B cell (primary cell): ENCODE measurements at regions not wholly inside any gene's neighbourhood (a gene's known extent, or its start where the extent isn't known, plus 50 kb on each side); places are given as distances from the start of the nearest gene placed in this dataset.
A peak's percentile ranks its signal among the peaks of the same experiment; 100 is the strongest.

Experiments used
- ATAC-seq: fragments of 200-7000 bp; cut with Tn5 transposase; one replicate; pipeline ENCODE4 v1.10.0; 2021; ENCODE audit warnings: low read depth, mild to moderate bottlenecking, moderate number of reproducible peaks, moderate library complexity
- CTCF ChIA-PET: fragments of 350-600 bp; sonication (Branson Sonifier 250); formaldehyde crosslinking; loops from one replicate; lab custom pipeline; 2021; ENCODE audit warnings: antibody characterized with exemption, inconsistent platforms; lab: Charles Lee
- POLR2A ChIA-PET: fragments of 350-600 bp; sonication (Branson Sonifier 250); formaldehyde crosslinking; loops from one replicate; lab custom pipeline; 2021; ENCODE audit warnings: antibody characterized with exemption; lab: Charles Lee
- DNase-seq: peaks from one replicate; pipeline ENCODE4 v3.0.0; 2013
- H2AFZ ChIP-seq: 2 replicates; pipeline ENCODE4 v1.6.1; 2012; ENCODE audit warnings: mild to moderate bottlenecking, low read depth, low read length; ENCODE audit not compliant: insufficient read depth, poor library complexity, severe bottlenecking
- H3K27ac ChIP-seq, 2 donors: 1 replicate in 1 of 2; 2 replicates in 1 of 2; pipeline ENCODE4 v1.5.1; 2012 to 2013; ENCODE audit warnings: low read length in 2 of 2, mild to moderate bottlenecking in 2 of 2, moderate library complexity in 1 of 2
- H3K27me3 ChIP-seq, 4 experiments: fragments of 200-600 bp in 1 of 4; sonication (generic) in 1 of 4; replicated peaks in 1 of 4; 1 replicate in 2 of 4; 2 replicates in 2 of 4; pipeline versions ENCODE4 v1.6.1 to v1.7.0; 2013 to 2016; ENCODE audit warnings: low read length in 3 of 4, mild to moderate bottlenecking in 2 of 4, mixed read lengths in 1 of 4, moderate library complexity in 1 of 4; ENCODE audit not compliant: insufficient read depth in 4 of 4, control insufficient read depth in 3 of 4; ENCODE audit errors: control extremely low read depth in 1 of 4
- H3K36me3 ChIP-seq, 2 experiments: replicated peaks in 1 of 2; 1 replicate in 1 of 2; 2 replicates in 1 of 2; pipeline versions ENCODE4 v1.6.1 to v1.7.1; 2013; ENCODE audit warnings: low read length in 1 of 2; ENCODE audit not compliant: insufficient read depth in 2 of 2, control insufficient read depth in 1 of 2; ENCODE audit errors: control extremely low read depth in 1 of 2, extremely low read depth in 1 of 2
- H3K4me1 ChIP-seq, 2 donors: fragments of 200-600 bp in 1 of 2; sonication (generic) in 1 of 2; 1 replicate in 1 of 2; 2 replicates in 1 of 2; pipeline versions ENCODE4 v1.5.1 to v1.6.1; 2013 to 2017; ENCODE audit warnings: low read length in 2 of 2; ENCODE audit not compliant: control insufficient read depth in 2 of 2, insufficient read depth in 2 of 2
- H3K4me2 ChIP-seq: replicated peaks from 2 replicates; pipeline ENCODE3; 2012; ENCODE audit warnings: mild to moderate bottlenecking, low read depth, low read length; ENCODE audit not compliant: poor library complexity, severe bottlenecking
- H3K4me3 ChIP-seq, 5 experiments: fragments of 200-600 bp in 1 of 5; sonication (generic) in 1 of 5; 1 replicate in 3 of 5; 2 replicates in 2 of 5; pipeline versions ENCODE4 v1.5.1 to v1.7.0; 2011 to 2016; ENCODE audit warnings: low read length in 4 of 5, mild to moderate bottlenecking in 4 of 5, low read depth in 2 of 5, control low read depth in 1 of 5, moderate library complexity in 1 of 5; ENCODE audit not compliant: insufficient read depth in 1 of 5; ENCODE audit errors: control extremely low read depth in 1 of 5, extremely low read depth in 1 of 5
- H3K79me2 ChIP-seq: fragments of 200-600 bp; sonication (generic); one replicate; pipeline ENCODE4 v1.6.0; 2016; ENCODE audit warnings: low read length; ENCODE audit not compliant: control insufficient read depth, insufficient read depth
- H3K9ac ChIP-seq: fragments of 200-600 bp; sonication (generic); 2 replicates; pipeline ENCODE4 v1.6.1; 2017; ENCODE audit warnings: mild to moderate bottlenecking, low read length, moderate library complexity
- H3K9me3 ChIP-seq, 3 donors: one replicate each; pipeline versions ENCODE4 v1.6.1 to v1.7.1; 2013; ENCODE audit warnings: low read length in 2 of 3; ENCODE audit not compliant: control insufficient read depth in 2 of 3, insufficient read depth in 1 of 3; ENCODE audit errors: control extremely low read depth in 1 of 3
- H4K20me1 ChIP-seq: 2 replicates; pipeline ENCODE4 v1.6.0; 2012; ENCODE audit warnings: mild to moderate bottlenecking, low read length; ENCODE audit not compliant: insufficient read depth, control insufficient read depth, poor library complexity, severe bottlenecking
- H3K27ac Mint-ChIP-seq: one replicate; pipeline ENCODE4 v1.8.0; 2021; ENCODE audit warnings: mixed read lengths
- H3K27me3 Mint-ChIP-seq: one replicate; pipeline ENCODE4 v1.8.0; 2021; ENCODE audit warnings: mixed read lengths
- H3K4me1 Mint-ChIP-seq: one replicate; pipeline ENCODE4 v1.8.0; 2021; ENCODE audit warnings: mixed read lengths
- H3K4me3 Mint-ChIP-seq: one replicate; pipeline ENCODE4 v1.8.0; 2021; ENCODE audit warnings: mixed read lengths
- H3K9me3 Mint-ChIP-seq: one replicate; pipeline ENCODE4 v1.8.0; 2022; ENCODE audit warnings: mixed read lengths; ENCODE audit not compliant: insufficient read depth
- EZH2 ChIP-seq: IDR thresholded peaks from 2 replicates; pipeline ENCODE4 v1.6.1; 2012; ENCODE audit warnings: borderline replicate concordance, low read depth, mild to moderate bottlenecking, moderate library complexity, low read length; ENCODE audit not compliant: insufficient read depth, poor library complexity, severe bottlenecking
- WGBS: methylation state at CpG from one replicate; pipeline ENCODE4 v1.1.5; 2013; ENCODE audit warnings: missing lambda C conversion rate; ENCODE audit not compliant: insufficient coverage; 5-methylcytosine and 5-hydroxymethylcytosine counted together
- intact Hi-C: fragments of 100-400 bp; cut with micrococcal nuclease; formaldehyde crosslinking; loops from one replicate; pipeline ENCODE4 v1.10.0; 2022
- TF ChIP-seq, protein P1 (sequence below): fragments of 200-600 bp; IDR thresholded peaks from one replicate; pipeline ENCODE4 v1.8.0; 2022; ENCODE audit warnings: antibody characterized with exemption, mild to moderate bottlenecking

DNA sequence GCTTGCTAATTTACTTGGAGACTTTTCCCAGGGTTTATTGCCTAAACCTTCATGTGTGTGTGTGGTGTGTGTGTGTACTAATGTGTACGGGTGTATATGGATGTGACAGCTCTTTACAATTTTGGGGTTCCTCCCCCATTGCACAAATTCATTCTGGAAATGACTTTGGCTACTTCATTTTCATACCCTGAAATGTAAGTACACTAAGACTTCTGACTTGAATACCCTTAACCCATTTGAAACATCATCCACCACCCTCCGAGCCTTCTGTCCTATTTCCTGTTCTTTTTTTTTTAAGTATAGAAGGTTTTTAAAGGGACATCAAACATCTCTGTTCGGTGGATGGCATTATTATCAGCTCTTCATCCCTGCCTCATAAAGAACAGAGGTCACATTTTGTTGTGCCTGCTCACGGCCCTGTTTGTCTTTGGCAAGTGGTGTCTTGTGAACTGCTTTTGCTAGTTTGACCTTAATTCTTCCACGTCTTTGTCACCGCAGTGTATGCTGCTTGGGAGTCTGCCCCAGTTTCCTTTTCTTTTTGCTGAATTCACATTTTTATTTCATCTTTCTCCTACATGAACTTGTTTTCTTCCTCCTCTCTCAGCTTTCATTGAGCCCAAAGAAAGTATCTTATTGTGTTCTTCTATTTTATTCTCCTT is 228.3 kb downstream of the FOXO1 start:
- Mint-ChIP-seq H3K27me3 (no peaks in the 10 kb centered on the region), H3K4me3 (peak overlapping the region; percentile 26), H3K9me3 (no peaks in the 10 kb centered on the region), H3K4me1 (peaks cover 76% of the 10 kb centered on the region), H3K27ac (peak overlapping the region; percentile 7)
- TF ChIP-seq, protein P1, sequence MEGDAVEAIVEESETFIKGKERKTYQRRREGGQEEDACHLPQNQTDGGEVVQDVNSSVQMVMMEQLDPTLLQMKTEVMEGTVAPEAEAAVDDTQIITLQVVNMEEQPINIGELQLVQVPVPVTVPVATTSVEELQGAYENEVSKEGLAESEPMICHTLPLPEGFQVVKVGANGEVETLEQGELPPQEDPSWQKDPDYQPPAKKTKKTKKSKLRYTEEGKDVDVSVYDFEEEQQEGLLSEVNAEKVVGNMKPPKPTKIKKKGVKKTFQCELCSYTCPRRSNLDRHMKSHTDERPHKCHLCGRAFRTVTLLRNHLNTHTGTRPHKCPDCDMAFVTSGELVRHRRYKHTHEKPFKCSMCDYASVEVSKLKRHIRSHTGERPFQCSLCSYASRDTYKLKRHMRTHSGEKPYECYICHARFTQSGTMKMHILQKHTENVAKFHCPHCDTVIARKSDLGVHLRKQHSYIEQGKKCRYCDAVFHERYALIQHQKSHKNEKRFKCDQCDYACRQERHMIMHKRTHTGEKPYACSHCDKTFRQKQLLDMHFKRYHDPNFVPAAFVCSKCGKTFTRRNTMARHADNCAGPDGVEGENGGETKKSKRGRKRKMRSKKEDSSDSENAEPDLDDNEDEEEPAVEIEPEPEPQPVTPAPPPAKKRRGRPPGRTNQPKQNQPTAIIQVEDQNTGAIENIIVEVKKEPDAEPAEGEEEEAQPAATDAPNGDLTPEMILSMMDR = no peak
- TF ChIP-seq EZH2 = no peak
- Histone ChIP-seq H3K27me3 (no peaks in the 10 kb centered on the region), H4K20me1 (no peaks in the 10 kb centered on the region), H3K9ac (no peak overlapping the region), H3K27ac (peak overlapping the region; percentile 68 to 80), H3K4me1 (peaks cover 70 to 73% of the 10 kb centered on the region in 2 donors), H3K4me3 (no peak overlapping the region), H2AFZ (peak overlapping the region; percentile 10), H3K36me3 (no peaks in the 10 kb centered on the region), H3K79me2 (peaks cover 5% of the 10 kb centered on the region), H3K9me3 (peaks cover 0 to 4% (median 0%) of the 10 kb centered on the region in 3 donors), H3K4me2 (peak overlapping the region; percentile 61)
- WGBS = 28% methylated on average over 2 of the region's 6 CpGs
- intact Hi-C loops = no loop called here
- POLR2A ChIA-PET = interaction anchor here (0.7 kb wide), 1 partner anchor 381 kb away, joined by 4 read pairs; no protein-coding TSS in a partner anchor
- DNase-seq = no peak
- CTCF ChIA-PET = interaction anchor here (0.6 to 2.6 kb wide), 3 partner anchors 186 to 368 kb away, joined by 4 to 8 read pairs (median 4); no protein-coding TSS in a partner anchor
- ATAC-seq = no peak
